Cardiac muscle cell (in vitro differentiated cells and primary cell): ENCODE measurements at regions not wholly inside any gene's neighbourhood (a gene's known extent, or its start where the extent isn't known, plus 50 kb on each side); places are given as distances from the start of the nearest gene placed in this dataset.

Source experiments
- DNase-seq, 2 donors: peaks; one replicate each; pipeline versions ENCODE4 v3.0.0 to v3.0.0-alpha.2; 2010 to 2017; ENCODE audit warnings: low read depth in 1 of 2, low spot score in 1 of 2
- H3K27ac ChIP-seq: fragments of 200-600 bp; sonication (generic); 2 replicates; pipeline ENCODE4 v1.5.1; 2016
- H3K27me3 ChIP-seq: fragments of 200-600 bp; sonication (generic); 2 replicates; pipeline ENCODE4 v1.6.0; 2016; ENCODE audit warnings: control low read depth
- H3K36me3 ChIP-seq: fragments of 200-600 bp; sonication (generic); 2 replicates; pipeline ENCODE4 v1.5.1; 2016; ENCODE audit warnings: control low read depth
- H3K4me1 ChIP-seq: fragments of 200-600 bp; sonication (generic); 2 replicates; pipeline ENCODE4 v1.8.1; 2017; ENCODE audit warnings: low read depth, mild to moderate bottlenecking, mixed run types
- H3K4me3 ChIP-seq: fragments of 200-600 bp; sonication (generic); 2 replicates; pipeline ENCODE4 v1.5.1; 2016; ENCODE audit warnings: mild to moderate bottlenecking
- H3K9me3 ChIP-seq: fragments of 200-600 bp; sonication (generic); 2 replicates; pipeline ENCODE4 v1.5.1; 2017; ENCODE audit warnings: low read depth, mild to moderate bottlenecking, control low read depth
- CTCF ChIP-seq: IDR thresholded peaks from 2 replicates; pipeline ENCODE4 v1.5.1; 2012; ENCODE audit warnings: low read depth, mild to moderate bottlenecking, low read length

GRCh38 chr11:130644187-130644586 lies 195.7 kb downstream of the ADAMTS15 start:
- Histone ChIP-seq H3K27me3 (no peaks in the 10 kb centered on the region), H3K36me3 (no peaks in the 10 kb centered on the region), H3K27ac (no peak overlapping the region), H3K9me3 (no peaks in the 10 kb centered on the region), H3K4me1 (no peaks in the 10 kb centered on the region), H3K4me3 (no peak overlapping the region)
- DNase-seq: no peak
- TF ChIP-seq CTCF: no peak

GRCh38 chr11:130645164-130645842 lies 196.9 kb downstream of the ADAMTS15 start:
- Histone ChIP-seq H3K27me3 (no peaks in the 10 kb centered on the region), H3K9me3 (no peaks in the 10 kb centered on the region), H3K4me1 (peaks cover 4% of the 10 kb centered on the region), H3K27ac (no peak overlapping the region), H3K4me3 (no peak overlapping the region), H3K36me3 (no peaks in the 10 kb centered on the region)
- no peak for TF ChIP-seq CTCF
- DNase-seq: no peak

- peaks cover 4% of the 10 kb centered on the region for H3K4me1 ChIP-seq
- no peaks in the 10 kb centered on the region for H3K27me3 ChIP-seq
- no peak overlapping the region for H3K4me3 ChIP-seq
- no peak overlapping the region for H3K27ac ChIP-seq
- H3K9me3 ChIP-seq: no peaks in the 10 kb centered on the region
- no peak for TF ChIP-seq CTCF
- no peaks in the 10 kb centered on the region for H3K36me3 ChIP-seq
- DNase-seq: no peak
Observed at GRCh38 chr11:130645843-130646197, 197.4 kb downstream of the ADAMTS15 start.

GRCh38 chr11:130646881-130647280 lies 198.4 kb downstream of the ADAMTS15 start:
- Histone ChIP-seq H3K27me3 (no peaks in the 10 kb centered on the region), H3K27ac (no peak overlapping the region), H3K9me3 (no peaks in the 10 kb centered on the region), H3K4me1 (peaks cover 4% of the 10 kb centered on the region), H3K36me3 (no peaks in the 10 kb centered on the region), H3K4me3 (no peak overlapping the region)
- no peak for DNase-seq
- no peak for TF ChIP-seq CTCF

GRCh38 chr11:130647371-130647770 lies 198.9 kb downstream of the ADAMTS15 start:
- Histone ChIP-seq H3K36me3 (no peaks in the 10 kb centered on the region), H3K27me3 (no peaks in the 10 kb centered on the region), H3K27ac (no peak overlapping the region), H3K4me1 (peaks cover 4% of the 10 kb centered on the region), H3K9me3 (no peaks in the 10 kb centered on the region), H3K4me3 (no peak overlapping the region)
- TF ChIP-seq CTCF: no peak
- DNase-seq: no peak
